ENCODE measurements at regions not wholly inside any gene's neighbourhood (a gene's known extent, or its start where the extent isn't known, plus 50 kb on each side); places are given as distances from the start of the nearest gene placed in this dataset.

DNA sequence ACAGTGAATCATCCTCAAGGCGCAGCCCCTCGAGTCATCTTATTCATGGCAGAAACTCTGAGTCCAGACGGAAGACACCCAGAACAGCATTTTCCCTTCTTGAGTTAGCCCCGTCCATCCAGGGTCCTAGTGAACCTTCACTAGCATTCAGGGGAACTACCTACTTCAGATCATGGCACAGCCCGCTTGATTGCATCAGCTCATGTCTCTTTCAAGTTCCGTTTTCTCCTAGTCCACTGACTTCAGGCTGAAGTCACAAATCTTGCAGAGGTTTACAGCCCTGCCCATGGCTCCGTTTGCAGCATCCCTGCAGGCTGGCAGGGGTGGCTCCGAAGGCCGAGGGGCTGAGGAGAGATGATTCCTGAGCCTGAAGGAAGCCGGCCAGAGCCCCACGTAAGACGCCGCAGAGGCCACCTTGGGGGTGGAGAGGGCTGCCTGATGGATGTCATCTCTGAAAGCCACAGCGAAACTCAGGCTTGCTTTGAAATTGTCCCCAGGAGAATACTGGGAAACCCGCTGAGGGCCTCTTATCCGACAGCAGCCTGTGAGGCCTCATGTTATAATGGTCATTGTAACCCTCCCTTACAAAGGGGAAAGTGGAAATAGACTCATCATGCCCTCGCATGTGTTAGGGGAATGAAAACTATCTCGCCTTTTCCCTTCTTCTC lies 310.2 kb upstream of the AJAP1 start:
- no peaks in the 10 kb centered on the region for H3K36me3 ChIP-seq
- TF ChIP-seq, protein P1, sequence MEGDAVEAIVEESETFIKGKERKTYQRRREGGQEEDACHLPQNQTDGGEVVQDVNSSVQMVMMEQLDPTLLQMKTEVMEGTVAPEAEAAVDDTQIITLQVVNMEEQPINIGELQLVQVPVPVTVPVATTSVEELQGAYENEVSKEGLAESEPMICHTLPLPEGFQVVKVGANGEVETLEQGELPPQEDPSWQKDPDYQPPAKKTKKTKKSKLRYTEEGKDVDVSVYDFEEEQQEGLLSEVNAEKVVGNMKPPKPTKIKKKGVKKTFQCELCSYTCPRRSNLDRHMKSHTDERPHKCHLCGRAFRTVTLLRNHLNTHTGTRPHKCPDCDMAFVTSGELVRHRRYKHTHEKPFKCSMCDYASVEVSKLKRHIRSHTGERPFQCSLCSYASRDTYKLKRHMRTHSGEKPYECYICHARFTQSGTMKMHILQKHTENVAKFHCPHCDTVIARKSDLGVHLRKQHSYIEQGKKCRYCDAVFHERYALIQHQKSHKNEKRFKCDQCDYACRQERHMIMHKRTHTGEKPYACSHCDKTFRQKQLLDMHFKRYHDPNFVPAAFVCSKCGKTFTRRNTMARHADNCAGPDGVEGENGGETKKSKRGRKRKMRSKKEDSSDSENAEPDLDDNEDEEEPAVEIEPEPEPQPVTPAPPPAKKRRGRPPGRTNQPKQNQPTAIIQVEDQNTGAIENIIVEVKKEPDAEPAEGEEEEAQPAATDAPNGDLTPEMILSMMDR (IDR thresholded peaks at IDR 0.05), result no peak
- no peak for TF ChIP-seq POLR2A (IDR thresholded peaks at IDR 0.05)
- no peaks in the 10 kb centered on the region for H3K9me3 ChIP-seq
- no peak overlapping the region for H3K27ac ChIP-seq
- H3K4me1 ChIP-seq, result no peaks in the 10 kb centered on the region
- DNase-seq, result no peak
- no peak overlapping the region for H3K4me3 ChIP-seq
- H3K27me3 ChIP-seq, result no peaks in the 10 kb centered on the region
- intact Hi-C loops (cut with DNase I; ENCODE audit: low total_unique reads), result no loop called here

DNA sequence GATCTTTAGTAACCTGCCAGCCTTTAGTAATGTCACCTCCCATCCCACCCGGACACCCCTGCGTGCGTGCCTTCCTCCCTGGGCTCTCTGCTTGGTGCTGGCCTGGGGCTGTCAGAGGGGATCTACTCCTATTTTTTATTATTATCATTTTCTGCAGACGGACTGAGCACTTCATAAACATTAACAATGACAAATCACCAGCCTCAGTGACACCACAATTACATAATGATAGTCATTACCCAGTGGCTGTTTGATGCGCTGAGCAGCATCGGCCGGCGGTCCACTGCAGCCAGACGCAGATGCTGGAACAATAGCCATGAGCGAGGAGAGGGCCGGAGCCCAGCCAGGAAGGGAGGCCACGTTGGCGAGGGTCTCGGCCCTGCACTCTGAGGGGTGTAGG lies 309.3 kb upstream of the AJAP1 start:
- no peaks in the 10 kb centered on the region for H3K9me3 ChIP-seq
- no peak for TF ChIP-seq POLR2A (IDR thresholded peaks at IDR 0.05)
- TF ChIP-seq, protein P1 (IDR thresholded peaks at IDR 0.05), result no peak
- no peak overlapping the region for H3K4me3 ChIP-seq
- H3K27ac ChIP-seq, result no peak overlapping the region
- no peaks in the 10 kb centered on the region for H3K36me3 ChIP-seq
- intact Hi-C loops (cut with DNase I; ENCODE audit: low total_unique reads), result no loop called here
- DNase-seq, result no peak
- no peaks in the 10 kb centered on the region for H3K4me1 ChIP-seq
- H3K27me3 ChIP-seq, result no peaks in the 10 kb centered on the region

DNA sequence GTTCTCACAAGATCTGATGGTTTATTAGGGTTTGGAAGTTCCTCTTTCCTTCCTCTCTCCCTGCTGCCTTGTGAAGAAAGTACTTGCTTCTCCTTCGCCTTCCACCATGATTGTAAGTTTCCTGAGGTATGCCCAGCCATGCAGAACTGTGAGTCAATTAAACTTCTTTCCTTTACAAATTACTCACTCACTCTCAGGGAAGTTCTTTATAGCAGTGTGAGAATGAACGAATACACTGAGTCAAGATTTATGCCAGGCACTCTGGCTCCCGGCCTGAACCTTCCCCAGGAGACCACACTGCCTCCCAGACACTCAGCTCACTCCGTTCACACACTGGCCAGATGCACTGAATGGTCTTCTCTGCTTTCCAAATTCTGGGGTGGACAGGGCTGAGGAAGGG lies 308.3 kb upstream of the AJAP1 start:
- no peak overlapping the region for H3K27ac ChIP-seq

DNA sequence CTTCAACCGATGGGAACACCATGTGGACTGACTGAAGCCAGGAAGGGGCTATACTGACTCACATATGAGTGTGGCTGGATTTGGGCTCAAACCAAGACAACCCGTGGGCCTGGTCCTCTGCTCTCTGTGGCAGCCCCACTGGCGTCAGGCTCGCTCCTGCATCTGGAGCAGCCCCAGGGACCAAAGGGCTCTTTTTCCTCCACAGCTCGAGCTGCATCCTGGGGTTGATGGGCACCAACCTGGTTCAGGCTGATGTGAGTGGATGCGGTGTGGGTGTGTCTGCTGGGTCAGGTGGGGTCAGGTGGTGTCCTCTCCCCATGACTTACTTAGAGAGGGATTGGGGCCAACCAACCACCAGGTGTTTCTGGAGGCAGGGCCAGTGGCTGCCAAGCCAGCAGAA lies 303.0 kb upstream of the AJAP1 start:
- intact Hi-C loops (cut with DNase I; ENCODE audit: low total_unique reads), result no loop called here
- no peak for DNase-seq

More for the DNA sequence above, 308.3 kb upstream of the AJAP1 start:
- Histone ChIP-seq H3K36me3 (no peaks in the 10 kb centered on the region), H3K4me1 (no peaks in the 10 kb centered on the region), H3K4me3 (no peak overlapping the region), H3K27me3 (no peaks in the 10 kb centered on the region), H3K9me3 (no peaks in the 10 kb centered on the region)
- DNase-seq, result no peak
- TF ChIP-seq, protein P1 (IDR thresholded peaks at IDR 0.05), result no peak
- no peak for TF ChIP-seq POLR2A (IDR thresholded peaks at IDR 0.05)
- intact Hi-C loops (cut with DNase I; ENCODE audit: low total_unique reads), result no loop called here

DNA sequence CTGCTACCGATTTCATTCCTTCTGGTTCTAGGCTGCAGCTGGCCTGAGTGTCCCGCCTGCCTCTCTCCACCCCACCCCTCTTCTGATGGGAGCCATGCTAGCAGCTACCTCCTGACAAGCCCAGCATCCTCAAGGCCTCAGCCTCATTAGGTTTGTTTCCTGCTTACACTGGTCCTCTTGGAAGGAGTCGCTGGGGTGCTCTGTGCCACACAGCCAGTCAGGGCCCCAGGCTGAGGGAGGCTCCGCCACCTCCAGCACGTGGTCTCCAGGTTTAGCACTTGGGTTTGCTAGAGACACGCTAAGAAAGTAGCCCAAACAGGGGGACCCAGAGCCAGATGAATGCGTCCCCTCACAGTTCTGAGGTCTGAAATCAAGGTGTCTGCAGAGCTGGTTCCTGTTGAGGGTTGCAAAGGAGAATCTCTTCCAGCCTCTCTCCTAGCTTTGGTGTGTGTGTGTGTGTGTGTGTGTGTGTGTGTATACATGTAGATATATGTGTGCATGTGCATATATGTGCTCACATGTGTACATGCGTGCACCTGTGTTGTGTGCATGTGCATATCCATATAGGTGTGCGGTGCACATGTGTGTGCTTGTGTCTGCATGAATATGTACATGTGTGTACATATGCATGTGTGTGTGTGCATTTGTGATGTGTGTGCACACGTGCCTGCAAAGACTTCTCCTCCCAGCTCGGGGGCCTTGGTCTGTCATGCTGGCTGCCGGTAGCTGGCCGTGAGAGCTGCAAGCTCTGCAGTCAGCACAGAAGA lies 301.1 kb upstream of the AJAP1 start:
- Histone ChIP-seq H3K27me3 (no peaks in the 10 kb centered on the region), H3K4me1 (no peaks in the 10 kb centered on the region), H3K36me3 (no peaks in the 10 kb centered on the region), H3K9me3 (no peaks in the 10 kb centered on the region), H3K27ac (no peak overlapping the region), H3K4me3 (no peak overlapping the region)
- TF ChIP-seq, protein P1 (IDR thresholded peaks at IDR 0.05), result no peak
- no peak for TF ChIP-seq POLR2A (IDR thresholded peaks at IDR 0.05)
- DNase-seq, result no peak
- intact Hi-C loops (cut with DNase I; ENCODE audit: low total_unique reads), result no loop called here

More for the DNA sequence above, 303.0 kb upstream of the AJAP1 start:
- Histone ChIP-seq H3K4me3 (no peak overlapping the region), H3K27ac (no peak overlapping the region), H3K9me3 (no peaks in the 10 kb centered on the region), H3K36me3 (no peaks in the 10 kb centered on the region), H3K27me3 (no peaks in the 10 kb centered on the region), H3K4me1 (no peaks in the 10 kb centered on the region)
- no peak for TF ChIP-seq POLR2A (IDR thresholded peaks at IDR 0.05)
- TF ChIP-seq, protein P1 (IDR thresholded peaks at IDR 0.05), result no peak
